Myocyte (in vitro differentiated cells): ENCODE measurements at regions not wholly inside any gene's neighbourhood (a gene's known extent, or its start where the extent isn't known, plus 50 kb on each side); places are given as distances from the start of the nearest gene placed in this dataset.

Source experiments
- DNase-seq: peaks from one replicate; pipeline ENCODE4 v3.0.0-alpha.2; 2012; ENCODE audit warnings: low read depth

DNA sequence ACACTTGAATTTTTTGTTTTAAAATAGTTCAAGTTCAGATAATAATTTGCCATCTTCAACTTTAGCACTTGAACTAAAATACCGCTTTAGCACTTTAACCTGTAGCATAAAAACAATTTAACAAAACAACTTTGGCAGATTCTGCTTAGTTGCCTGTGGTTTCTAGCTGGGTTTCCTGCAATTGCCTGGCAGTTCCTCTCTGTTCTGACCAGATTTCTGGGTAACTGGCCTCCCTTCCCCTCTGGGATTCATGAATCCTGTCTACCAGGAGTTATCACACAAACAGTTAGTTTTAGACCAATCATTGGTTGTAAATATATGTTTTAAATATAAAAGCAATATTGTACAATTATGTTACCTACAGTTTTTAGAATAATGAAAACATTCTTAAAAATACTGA, 89.8 kb upstream of the HDAC9 start:
- DNase-seq = no peak

DNA sequence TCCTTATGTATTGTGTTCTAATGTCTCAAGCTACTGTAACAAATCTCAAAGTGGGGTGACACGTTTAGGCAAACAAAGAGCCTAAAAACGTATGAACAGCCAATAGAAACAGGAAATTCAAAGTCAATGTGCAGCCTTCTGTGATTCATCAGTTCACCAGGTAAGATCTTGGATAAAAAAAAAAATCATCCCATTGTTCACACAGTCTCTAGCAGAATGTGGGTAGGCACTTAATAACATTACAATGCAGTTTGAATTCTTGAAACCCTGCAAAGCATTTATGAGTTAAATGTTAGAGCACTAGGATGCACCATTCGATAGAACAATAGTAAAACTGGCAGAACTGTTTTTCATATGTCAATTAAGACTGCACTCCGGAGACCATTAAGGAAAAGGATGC, 88.2 kb upstream of the HDAC9 start:
- no peak for DNase-seq

DNA sequence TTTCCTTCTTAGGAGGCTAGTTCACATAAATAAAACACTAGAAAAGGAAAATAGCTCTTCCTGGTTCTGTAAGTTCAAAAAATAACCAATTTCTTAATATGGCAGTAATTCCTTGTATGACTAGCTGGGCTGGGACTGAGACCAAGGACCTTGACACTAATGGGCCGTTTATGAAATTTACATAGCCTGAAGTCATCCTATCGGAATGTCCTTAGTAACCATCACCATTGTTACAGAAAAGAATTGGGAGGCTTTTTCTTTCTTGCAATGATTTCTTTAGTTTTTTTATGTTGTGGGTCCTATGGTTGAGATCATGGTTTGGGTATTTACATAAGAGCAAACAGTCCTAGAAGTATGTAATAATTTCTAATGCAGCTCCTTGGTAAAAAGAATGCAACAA, 87.1 kb upstream of the HDAC9 start:
- DNase-seq = peak; percentile 29

DNA sequence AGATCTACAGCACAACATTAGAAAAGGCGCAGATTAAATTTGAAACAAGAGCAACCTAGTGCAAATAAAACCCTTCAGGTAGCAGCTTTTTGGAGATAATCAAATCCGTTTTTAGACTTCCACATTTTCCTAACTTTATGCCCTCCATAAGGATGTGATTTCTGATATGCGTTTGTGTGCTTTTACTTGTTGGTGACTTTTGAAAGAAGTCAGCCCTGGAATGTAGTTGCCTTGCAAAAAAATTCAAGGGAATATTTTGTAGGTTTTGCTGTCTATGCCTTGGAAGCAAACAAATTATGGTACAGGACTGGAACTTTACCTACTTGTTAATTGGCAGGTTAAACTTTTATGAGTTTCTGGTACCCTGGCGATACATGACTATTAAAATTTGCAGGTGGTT, 86.7 kb upstream of the HDAC9 start:
- DNase-seq = no peak

DNA sequence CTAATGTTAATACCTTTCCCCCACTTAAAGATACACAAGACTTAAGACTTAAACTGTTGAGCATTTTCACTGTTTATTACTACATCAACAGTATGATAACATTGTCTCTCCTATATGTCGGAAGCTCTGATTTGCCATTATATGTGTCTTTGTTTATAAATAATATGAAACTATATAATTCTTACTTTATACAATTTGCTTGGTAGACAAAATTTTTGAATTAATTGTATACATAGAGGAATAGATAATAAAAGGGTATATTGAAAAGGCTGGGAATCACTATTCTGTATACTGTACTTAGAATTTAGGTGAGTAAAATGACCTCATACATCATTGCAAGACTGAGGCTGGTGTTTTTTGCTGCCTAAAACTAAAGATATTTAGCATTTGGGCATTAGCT, 82.1 kb upstream of the HDAC9 start:
- DNase-seq = no peak

DNA sequence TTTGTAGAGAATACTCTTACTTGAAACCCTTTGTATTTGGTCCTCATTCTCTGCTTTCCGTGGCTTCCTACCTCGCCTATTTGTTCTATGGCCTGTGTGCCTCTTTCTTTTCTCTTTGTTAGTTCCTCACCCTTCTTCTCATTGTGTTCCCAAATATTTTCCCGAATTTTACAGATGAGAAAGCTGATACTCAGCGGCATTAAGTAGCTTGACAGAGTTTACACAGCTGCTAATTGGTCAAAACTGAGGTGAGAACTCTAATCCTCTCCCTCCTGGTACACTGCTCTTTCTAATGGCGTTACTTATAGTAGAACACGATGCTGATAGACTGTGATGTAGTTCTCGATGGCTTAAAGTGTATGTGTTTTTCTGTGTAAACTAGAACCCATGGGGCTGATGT, 80.7 kb upstream of the HDAC9 start:
- DNase-seq = no peak

DNA sequence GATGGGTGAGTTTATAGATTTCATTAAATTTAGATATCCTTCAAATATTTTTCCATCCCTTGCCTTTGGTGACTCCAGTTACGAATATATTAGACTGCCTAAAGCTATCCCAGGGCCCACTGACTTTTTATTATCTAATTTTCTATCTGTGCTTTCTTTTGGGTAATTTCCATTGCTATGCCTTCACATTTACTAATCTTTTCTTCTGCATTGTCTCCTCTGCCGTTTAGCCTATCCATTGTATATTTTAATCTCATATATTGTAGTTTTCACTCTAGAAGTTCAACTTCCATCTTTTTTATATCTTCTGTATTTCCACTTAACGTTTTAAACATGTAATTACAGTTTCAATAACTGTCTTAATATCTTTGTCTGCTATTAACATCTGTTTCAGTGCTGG, 78.6 kb upstream of the HDAC9 start:
- DNase-seq = no peak

DNA sequence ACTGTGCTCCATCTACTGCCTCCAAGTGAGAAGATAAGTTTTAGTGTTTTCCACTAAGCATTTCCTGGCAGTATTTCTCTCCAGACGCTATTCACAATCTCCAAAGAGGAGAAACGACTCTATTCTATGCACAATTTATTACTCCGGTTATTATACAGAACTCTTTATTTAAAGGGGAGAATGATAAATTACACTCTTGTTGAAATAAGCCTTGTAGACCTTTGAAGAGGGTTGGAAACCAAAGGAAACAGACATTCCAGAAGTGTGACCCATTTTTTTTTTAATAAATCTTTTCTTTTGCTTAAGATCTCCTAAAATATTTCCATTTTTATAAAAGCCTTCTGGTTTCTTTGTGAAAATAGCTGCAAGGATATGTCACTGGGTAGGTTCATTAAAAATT, 76.1 kb upstream of the HDAC9 start:
- no peak for DNase-seq

DNA sequence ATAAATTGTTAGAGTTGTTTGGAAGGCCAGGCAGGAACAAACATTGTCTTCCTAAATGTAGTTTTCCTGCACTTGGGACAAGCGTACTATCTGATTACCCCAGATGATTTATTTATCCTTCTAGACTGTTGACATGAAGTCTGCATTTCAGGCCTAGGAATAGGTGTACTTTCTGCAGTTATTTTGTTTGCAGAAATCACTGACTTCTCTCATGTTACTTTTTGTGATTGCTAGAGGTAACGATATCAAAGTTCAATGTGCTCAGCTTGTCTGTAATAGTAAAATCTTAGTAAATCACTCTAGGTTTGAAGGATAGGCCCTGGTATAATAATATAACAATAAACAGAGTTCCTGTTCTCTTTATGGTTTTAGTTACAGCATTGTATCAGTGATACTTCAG, 75.4 kb upstream of the HDAC9 start:
- DNase-seq = no peak

DNA sequence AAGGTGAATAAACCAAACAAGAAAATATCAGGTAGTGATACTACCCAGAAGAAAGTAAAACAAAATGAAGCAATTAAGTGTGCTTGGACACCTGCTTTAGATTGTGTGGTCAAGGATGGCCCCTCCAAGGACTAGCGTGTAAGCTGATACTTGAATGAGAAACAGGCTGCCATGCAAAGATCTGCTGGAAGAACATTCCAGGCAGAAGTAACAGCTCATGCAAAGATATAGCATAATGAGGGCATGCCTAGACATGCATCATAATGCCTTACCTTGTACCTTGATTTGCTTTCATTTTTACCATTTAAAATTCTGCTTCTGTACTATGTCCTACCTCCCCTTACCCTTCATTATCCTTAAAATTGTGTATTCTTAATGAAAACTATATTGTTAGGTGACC, 74.8 kb upstream of the HDAC9 start:
- no peak for DNase-seq

DNA sequence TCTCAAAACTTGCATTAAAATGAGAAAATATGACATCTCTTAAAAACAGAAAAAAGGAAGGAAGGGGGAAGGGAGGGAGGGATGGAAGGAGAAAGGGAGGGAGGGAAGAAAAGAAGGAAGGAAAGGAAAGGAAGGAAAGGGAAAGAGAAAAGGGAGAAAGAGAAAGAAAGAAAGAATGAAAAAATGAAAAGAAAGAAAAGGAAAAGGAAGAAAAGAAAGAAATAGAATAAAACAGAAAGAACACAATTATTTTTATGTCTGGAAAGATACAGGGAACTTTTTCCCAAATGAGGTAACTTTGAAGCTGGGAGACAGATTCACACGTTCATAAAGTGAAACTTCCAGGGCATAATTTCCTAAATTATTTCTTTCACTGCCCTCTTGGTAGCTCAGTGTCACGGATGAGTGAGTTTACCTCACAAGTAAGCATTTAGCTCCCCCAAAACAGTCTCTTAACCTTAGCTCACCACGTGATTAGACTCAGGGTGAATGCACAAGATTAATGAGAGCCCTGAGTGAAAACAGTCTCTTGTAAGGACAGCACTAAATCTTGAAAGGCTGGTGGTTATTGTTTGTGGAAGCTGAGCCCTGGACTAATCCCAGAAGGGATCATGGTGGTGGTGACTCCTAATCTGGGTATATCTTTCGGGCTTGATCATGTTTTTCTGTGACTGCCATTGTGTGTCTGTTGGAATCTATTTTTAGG, 74.1 kb upstream of the HDAC9 start:
- DNase-seq = peak; percentile 22

DNA sequence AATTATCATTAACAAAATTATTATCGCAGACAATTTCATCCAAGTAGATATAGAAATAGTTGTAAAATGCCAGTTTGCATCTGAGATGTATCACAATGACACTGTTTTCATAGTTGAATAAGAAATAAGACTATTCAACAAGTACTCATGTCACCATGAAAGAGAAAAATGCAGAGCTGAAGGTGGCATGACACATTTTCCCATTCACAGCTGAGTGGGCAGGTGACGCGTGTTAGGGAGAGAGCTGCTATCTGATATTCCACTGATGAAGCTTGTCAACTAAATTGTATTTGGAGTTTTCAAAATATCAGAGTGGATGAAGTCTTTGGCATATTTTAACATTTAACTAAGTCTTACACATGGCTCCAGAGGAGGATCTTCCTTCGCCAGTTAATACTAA, 70.3 kb upstream of the HDAC9 start:
- DNase-seq = no peak

DNA sequence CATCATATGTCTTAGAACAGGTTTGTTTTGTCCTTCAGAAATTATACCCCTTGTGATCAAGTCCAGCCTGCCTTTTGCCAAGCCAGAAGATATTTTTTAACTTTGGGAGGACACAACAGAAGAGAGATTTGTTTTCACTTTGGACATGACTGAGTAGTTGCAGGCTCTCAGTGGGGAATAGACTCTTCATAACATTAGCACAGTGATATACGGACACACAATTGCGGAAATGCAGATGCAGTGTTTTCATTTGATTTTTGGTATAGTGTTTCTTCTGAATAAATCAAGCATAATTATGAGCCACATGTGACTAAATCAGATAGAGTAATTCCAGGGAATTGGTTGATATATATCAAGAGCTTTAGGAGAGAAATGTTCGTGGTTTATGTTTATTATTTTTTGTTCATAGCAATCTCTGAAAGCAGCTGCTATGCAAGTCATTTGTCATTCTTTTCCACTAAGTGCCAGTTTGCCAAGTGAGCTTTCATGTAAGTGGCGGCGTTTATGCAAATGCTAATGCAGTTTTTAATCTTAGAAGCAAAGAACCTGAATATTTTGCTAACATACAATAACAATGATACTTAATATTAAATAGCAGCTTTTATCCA, 69.6 kb upstream of the HDAC9 start:
- peak; percentile 28 for DNase-seq

DNA sequence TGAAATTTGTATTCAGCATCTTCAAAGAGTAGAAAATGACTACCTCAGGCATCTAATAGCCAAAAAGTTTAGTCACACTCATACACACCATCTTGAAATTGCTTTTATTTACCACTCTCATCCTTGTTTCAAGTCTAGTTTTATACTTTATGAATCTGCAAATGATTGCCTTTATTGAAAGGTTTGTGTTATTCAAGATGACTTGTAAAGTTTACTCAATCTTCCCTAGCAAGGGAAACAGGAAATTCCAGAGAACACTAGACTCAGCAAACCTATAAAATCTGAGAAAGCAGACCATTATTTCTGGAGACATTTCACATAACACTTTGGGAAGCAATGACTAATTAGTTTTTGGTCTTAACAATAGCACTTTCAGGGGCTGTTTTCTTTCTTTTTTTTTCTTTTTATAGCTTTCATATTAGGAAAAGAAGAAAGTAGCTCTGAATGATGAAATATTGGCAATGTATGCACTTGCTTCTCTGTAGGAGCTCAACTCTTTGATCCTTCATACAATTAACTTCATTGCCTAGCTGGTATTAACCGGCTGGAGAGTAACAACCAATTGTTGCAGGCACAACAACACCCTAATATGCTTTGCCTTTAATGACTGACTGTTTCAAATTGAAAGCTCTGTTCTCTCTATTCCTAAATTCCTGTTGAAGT, 68.9 kb upstream of the HDAC9 start:
- DNase-seq = peak; percentile 25

DNA sequence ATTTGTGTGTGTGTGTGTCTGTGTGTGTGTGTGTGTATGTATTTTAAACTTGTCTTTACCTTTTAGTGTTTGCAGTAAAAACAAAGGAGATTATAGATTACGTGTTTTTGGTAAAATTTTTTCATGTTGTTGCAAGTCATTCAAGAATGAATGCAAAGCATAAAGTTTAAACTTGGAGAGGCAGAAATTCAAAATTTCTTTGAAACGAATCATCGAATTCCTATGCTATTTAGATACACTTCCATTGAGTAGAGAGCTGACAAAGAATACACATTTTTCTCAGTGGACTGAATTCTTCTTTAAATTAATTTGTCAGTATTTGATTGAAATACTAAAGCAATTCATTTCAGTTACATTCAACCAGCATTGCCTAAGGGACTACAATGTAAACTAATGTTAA, 66.0 kb upstream of the HDAC9 start:
- DNase-seq = no peak

DNA sequence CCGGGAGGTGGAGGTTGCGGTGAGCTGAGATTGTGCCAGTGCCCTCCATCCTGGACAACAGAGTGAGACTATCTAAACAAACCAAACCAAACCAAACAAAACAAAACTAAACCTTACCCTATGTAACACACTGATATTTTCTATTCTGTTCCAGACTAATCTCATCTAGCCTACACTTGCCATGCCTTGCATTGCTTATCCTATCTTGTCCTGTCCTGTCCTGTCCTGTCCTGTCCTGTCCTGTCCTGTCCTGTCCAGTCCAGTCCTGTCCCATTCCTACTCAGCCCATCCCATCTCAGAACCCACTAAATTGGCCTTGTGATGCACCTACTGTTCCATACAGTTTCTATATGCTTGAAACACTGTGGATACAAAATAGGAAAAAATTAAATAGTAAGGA, 64.7 kb upstream of the HDAC9 start:
- no peak for DNase-seq

DNA sequence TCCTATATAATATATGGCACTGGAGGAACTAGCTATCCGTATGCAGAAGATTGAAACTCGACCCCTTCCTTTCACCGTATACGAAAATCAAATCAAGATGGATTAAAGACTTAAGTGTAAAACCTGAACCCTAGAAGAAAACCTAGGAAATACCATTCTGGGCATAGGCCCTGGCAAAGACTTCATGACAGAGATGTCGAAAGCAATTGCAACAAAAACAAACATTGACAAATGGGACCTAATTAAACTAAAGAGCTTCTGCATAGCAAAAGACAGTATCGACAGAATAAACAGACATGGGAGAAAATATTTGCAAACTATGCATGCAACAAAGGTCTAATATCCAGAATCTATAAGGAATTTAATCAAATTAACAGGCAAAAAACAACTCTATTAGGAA, 61.4 kb upstream of the HDAC9 start:
- no peak for DNase-seq

DNA sequence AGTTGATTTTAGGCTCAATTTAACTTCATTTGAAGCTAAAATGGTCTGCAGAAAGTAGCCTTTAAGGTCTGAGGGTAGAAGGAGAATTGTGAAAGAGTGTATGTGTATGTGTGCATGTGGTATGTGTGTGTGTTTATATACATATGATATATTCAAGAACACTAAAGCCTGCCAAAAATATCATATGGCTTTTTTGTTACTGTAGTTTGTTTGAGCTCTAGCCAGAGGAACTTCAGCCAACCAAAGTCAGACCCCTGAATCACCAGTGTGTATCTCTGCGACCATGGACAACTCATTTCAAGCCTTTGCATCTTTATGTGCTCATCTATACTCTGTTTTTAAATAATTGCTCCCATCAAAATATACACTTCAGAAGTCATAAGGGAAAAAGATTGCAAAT, 58.4 kb upstream of the HDAC9 start:
- DNase-seq = no peak

DNA sequence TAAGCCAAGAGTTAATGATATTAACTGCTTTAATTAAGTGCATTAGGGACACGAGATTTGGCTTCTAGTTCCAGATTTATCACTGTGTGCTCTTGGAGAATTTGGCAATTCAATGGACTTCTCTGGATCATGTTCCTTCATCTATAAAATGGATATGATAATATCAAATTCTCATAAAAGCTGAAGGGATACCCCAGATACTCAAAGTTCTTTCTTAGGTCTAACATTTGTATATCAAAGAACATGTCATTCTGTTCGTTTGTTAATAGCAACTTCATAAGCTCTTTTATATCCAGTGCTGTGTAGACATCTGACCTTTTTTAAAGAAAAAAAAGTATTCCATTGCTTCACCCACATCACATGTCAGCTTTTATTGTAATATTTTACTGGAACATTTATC, 54.6 kb upstream of the HDAC9 start:
- DNase-seq = no peak

DNA sequence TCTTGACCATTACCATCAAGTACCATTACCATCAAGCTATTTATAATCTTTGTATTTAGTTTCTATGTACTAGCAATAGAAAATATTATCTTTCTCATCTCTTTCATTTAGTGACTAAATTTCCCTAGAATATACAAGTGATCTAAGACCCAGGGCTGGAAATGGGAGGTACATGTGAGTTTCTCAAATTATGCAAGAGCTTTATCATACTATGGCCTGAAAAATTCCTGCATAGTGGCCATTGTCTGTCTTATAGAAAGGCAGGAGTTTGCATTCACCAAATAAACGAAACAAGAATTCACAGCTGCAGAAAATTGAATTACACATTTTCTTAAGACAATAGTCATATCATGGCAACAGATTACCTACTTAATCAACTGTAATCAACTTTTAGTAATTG, 50.7 kb upstream of the HDAC9 start:
- no peak for DNase-seq

DNA sequence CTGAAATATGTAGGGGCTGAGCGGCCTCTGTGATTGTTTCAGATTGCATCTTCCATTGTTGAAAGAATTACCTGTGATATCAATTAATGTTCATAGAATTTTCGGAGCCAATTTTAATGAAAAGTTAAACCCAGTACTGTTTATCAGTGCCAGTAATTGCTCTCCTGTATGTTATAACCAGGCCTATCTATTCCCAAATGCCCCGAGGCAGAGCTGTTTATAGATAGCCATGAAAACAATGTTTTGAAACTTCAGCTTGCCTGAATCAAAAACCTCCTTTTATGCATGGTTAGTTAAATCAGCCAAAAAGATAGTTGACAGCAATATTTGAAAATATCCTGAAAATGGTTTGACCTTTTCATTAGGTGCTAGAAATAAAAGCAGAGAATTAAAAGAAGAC, 50.1 kb upstream of the HDAC9 start:
- DNase-seq = no peak
